T47D (cell line): ENCODE measurements at regions not wholly inside any gene's neighbourhood (a gene's known extent, or its start where the extent isn't known, plus 50 kb on each side); places are given as distances from the start of the nearest gene placed in this dataset.
"Not testable (repeated sequence)": the region's sequence is repeated elsewhere in the genome, so short reads cannot be mapped to it uniquely, and the experiment has no call there.

ENCODE experiments used
- DNase-seq, 2 experiments: peaks; one replicate each; pipeline versions ENCODE4 v3.0.0 to v3.0.0-alpha.2; 2011 to 2012; ENCODE audit warnings: low read depth in 1 of 2, low spot score in 1 of 2
- JUND ChIP-seq: IDR thresholded peaks from 2 replicates; pipeline ENCODE4 v1.6.1; 2012; ENCODE audit warnings: low read depth
- in situ Hi-C: cut with HindIII; loops from 2 replicates; pipeline ENCODE4 v1.10.0; 2016; ENCODE audit warnings: low sequenced_read_pairs, low pct_unique_long_range_greater_than_20kb

- in situ Hi-C loops = no loop called here
- TF ChIP-seq JUND = no peak
- DNase-seq = no peak
These were observed 199.5 kb upstream of the MEIS1 start for GRCh38 chr2:66235428-66235827.

GRCh38 chr2:66233981-66234380, 200.9 kb upstream of the MEIS1 start:
- in situ Hi-C loops = no loop called here
- DNase-seq = no peak
- TF ChIP-seq JUND = no peak

- no peak for DNase-seq
- no peak for TF ChIP-seq JUND
- in situ Hi-C loops = no loop called here
These were observed 206.8 kb upstream of the MEIS1 start for GRCh38 chr2:66228128-66228547.

- in situ Hi-C loops = no loop called here
- no peak for DNase-seq
- TF ChIP-seq JUND = no peak
These were observed 217.8 kb upstream of the MEIS1 start for GRCh38 chr2:66217039-66217585.

- peak; percentile 18 to 91 for DNase-seq
- peak; percentile 68 for TF ChIP-seq JUND
- in situ Hi-C loops = no loop called here
These were observed 222.2 kb upstream of the MEIS1 start for GRCh38 chr2:66212749-66213148.

- TF ChIP-seq JUND = no peak
- in situ Hi-C loops = no loop called here
- DNase-seq = no peak
These were observed 232.3 kb upstream of the MEIS1 start for GRCh38 chr2:66202586-66202985.

- DNase-seq = peak; percentile 31 to 91
- in situ Hi-C loops = no loop called here
- no peak for TF ChIP-seq JUND
These were observed 233.7 kb upstream of the MEIS1 start for GRCh38 chr2:66201242-66201641.

GRCh38 chr2:66198873-66199272, 236.1 kb upstream of the MEIS1 start:
- no peak for TF ChIP-seq JUND
- in situ Hi-C loops = no loop called here
- DNase-seq = peak in 1 of 2 experiments; percentile 69

GRCh38 chr2:66192888-66193287, 242.0 kb upstream of the MEIS1 start:
- no peak for DNase-seq
- in situ Hi-C loops = no loop called here
- no peak for TF ChIP-seq JUND

GRCh38 chr2:66191311-66191710, 243.6 kb upstream of the MEIS1 start:
- in situ Hi-C loops = no loop called here
- no peak for TF ChIP-seq JUND
- DNase-seq = no peak

- TF ChIP-seq JUND = no peak
- in situ Hi-C loops = no loop called here
- DNase-seq = no peak
These were observed 245.4 kb upstream of the MEIS1 start for GRCh38 chr2:66189553-66189952.

GRCh38 chr2:66186537-66186936, 248.4 kb upstream of the MEIS1 start:
- no peak for DNase-seq
- no peak for TF ChIP-seq JUND
- in situ Hi-C loops = no loop called here

- in situ Hi-C loops = no loop called here
- no peak for DNase-seq
- TF ChIP-seq JUND = no peak
These were observed 249.3 kb upstream of the MEIS1 start for GRCh38 chr2:66185497-66186054.

GRCh38 chr2:66177128-66177796, 257.7 kb upstream of the MEIS1 start:
- DNase-seq, in situ Hi-C loops: not testable (repeated sequence)
